DOHH2 (cell line): ENCODE measurements at regions not wholly inside any gene's neighbourhood (a gene's known extent, or its start where the extent isn't known, plus 50 kb on each side); places are given as distances from the start of the nearest gene placed in this dataset.

Experiments
- EZH2phosphoT487 ChIP-seq: fragments of 200-600 bp; sonication (generic); IDR thresholded peaks from 2 replicates; pipeline ENCODE4 v1.6.1; 2017; ENCODE audit warnings: borderline replicate concordance, mild to moderate bottlenecking, antibody characterized with exemption, low read length, moderate library complexity, mixed read lengths
- TF ChIP-seq, protein P1 (sequence below): fragments of 200-600 bp; sonication (generic); IDR thresholded peaks from one replicate; pipeline ENCODE4 v1.5.1; 2014; ENCODE audit warnings: antibody characterized with exemption, mild to moderate bottlenecking, low read depth, low read length; ENCODE audit not compliant: poor library complexity, severe bottlenecking

DNA sequence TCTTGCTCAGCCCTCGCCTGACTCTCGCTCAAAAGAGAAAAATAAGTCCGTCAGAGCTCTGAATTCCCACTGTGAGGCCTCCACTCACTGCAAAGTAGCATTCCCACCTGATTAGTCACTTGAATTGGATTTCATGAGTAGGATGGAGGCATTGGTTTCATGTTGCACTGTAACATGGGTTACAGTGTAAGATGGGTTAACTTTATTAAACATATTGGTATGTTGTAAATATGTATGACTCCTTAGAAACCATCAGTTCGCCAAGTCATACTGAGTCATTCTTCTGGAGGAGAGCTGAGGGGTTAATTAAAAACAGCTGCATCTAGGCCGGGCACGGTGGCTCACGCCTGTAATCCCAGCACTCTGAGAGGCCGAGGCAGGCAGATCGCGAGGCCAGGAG lies 93.8 kb upstream of the BNC2 start:
- TF ChIP-seq, protein P1, sequence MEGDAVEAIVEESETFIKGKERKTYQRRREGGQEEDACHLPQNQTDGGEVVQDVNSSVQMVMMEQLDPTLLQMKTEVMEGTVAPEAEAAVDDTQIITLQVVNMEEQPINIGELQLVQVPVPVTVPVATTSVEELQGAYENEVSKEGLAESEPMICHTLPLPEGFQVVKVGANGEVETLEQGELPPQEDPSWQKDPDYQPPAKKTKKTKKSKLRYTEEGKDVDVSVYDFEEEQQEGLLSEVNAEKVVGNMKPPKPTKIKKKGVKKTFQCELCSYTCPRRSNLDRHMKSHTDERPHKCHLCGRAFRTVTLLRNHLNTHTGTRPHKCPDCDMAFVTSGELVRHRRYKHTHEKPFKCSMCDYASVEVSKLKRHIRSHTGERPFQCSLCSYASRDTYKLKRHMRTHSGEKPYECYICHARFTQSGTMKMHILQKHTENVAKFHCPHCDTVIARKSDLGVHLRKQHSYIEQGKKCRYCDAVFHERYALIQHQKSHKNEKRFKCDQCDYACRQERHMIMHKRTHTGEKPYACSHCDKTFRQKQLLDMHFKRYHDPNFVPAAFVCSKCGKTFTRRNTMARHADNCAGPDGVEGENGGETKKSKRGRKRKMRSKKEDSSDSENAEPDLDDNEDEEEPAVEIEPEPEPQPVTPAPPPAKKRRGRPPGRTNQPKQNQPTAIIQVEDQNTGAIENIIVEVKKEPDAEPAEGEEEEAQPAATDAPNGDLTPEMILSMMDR: no peak
- TF ChIP-seq EZH2phosphoT487: no peak
